NCI-H187 treated with DMSO at 0.1 percent for 48 hours (cell line): ENCODE measurements at regions not wholly inside any gene's neighbourhood (a gene's known extent, or its start where the extent isn't known, plus 50 kb on each side); places are given as distances from the start of the nearest gene placed in this dataset.
"Not testable (repeated sequence)": the region's sequence is repeated elsewhere in the genome, so short reads cannot be mapped to it uniquely, and the experiment has no call there.

Experiments
- DNase-seq: peaks from one replicate; lab custom pipeline; 2025; lab: John Stamatoyannopoulos, UW

- no peak for DNase-seq
Measured at GRCh38 chr13:55038230-55038629, 2009.6 kb downstream of the OLFM4 start.

- not testable (repeated sequence) for DNase-seq
Measured at GRCh38 chr13:55053891-55054550, 2025.4 kb downstream of the OLFM4 start.

DNA sequence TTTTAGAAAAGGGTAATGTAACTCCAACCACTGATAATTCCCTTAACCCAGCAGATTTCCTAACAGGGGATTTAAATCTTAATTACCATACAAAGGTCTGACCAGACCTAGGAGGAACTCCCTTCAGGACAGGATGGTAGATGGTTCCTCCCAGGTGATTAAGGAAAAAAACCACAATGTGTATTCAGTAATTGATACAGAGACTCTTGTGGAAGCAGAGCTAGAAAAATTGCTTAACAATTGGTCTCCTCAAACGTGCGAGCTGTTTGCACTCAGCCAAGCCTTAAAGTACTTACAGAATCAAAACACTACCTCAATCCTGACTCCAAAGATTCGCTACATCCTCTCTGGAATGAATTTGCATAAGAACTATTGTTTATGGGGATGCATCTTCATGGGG, 2027.1 kb downstream of the OLFM4 start:
- DNase-seq, result peak; percentile 33

- DNase-seq, result no peak
Measured at GRCh38 chr13:55062662-55063061, 2034.0 kb downstream of the OLFM4 start.

GRCh38 chr13:55067946-55068345, 2039.3 kb downstream of the OLFM4 start:
- no peak for DNase-seq

DNA sequence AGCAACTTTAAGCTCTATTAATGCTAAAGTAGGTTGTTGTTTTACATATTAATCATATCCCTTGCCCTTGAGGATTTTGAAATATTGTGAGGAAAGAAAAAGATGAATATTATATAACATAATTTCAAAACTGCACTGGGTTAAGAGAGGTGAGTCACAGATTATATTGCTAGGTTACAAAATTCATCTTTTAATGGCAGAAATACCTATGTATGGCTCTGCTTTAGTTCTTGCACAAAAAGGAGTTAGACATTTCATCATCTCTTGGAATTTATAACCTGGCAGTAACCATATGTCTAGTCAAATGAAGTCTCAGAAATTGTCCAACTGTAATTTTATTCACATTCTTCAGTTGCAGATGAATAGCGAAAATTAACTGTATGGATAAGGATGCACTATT, 2041.1 kb downstream of the OLFM4 start:
- DNase-seq, result no peak

GRCh38 chr13:55073000-55073399, 2044.4 kb downstream of the OLFM4 start:
- no peak for DNase-seq

- no peak for DNase-seq
Measured at GRCh38 chr13:55084630-55085029, 2056.0 kb downstream of the OLFM4 start.

DNA sequence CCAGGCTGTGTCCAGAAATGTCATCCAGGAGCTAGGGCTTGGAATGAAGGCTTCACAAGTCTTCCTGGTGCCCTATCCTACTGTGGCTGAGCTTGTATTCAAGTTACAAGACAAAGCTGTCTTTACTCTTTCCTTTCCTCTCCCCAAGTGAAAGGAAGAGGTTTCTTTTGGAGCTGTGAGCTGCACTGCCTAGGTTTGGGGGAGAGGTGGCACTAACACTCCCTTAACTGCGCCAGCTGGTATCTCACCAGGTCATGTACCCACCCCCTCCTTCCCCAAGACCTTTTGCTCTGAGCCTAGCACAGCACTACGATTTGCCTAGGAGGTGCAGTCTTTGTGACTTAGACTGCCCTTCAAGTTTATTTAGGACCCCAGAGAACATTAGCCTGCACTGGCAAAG, 2053.6 kb upstream of the PRR20A start:
- DNase-seq, result no peak

GRCh38 chr13:55090612-55091011, 2050.1 kb upstream of the PRR20A start:
- no peak for DNase-seq

DNA sequence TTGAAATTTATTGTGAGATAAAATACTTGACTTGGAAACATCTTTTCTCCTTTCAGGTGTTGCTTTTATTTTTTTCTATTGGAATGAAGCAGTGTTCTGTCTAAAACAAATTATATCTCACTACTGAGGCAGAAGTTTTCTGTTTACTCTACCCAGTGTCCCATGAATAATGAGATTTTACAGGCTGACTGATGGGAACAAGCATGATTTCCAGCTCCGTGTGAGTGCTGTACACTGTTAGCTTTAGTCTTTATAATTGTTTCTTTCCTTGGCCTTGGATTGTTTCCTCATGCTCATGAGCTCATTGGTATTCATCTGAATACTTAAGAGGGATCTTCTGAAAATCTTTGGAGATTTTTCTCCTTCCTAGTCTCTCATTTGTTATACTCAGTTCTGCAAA, 2049.5 kb upstream of the PRR20A start:
- no peak for DNase-seq

GRCh38 chr13:55106509-55106908, 2034.2 kb upstream of the PRR20A start:
- no peak for DNase-seq

- no peak for DNase-seq
Measured at GRCh38 chr13:55120631-55121030, 2020.1 kb upstream of the PRR20A start.

DNA sequence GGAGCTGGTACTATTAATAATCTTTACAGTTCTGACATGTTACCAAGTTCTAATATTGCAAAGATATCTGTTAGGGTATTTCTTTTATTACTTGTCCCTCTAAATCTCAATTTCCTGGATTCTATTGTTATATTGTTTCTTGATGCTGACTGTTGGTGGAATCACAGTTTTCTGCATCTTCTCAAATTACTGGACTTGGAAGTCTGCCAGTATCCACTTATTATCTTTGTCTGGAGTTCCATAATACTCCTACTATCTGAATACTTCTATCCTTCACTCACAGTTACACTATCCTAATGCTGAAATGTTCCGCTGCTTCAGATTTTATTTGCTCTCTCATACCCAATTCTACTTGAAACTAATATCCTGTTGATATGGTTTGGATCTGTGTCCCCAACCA, 1985.7 kb upstream of the PRR20A start:
- no peak for DNase-seq

DNA sequence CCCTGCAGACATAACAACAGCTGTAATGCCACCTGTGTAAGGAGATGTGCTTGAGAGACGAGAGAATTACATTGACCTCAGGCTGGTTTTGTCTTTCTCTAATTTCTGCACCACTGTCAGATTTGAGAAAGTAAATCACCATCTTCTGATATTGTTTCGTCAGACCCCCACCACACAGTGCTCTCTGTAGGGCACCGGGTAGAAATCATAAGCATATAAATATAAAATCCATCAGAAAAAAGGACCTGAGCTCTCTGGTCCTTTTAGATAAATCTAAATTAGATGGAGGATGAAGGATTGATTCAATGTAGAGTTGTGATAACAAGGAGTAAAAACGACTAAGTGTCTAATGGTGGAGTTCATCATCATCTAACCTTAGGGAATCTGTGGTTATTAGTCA, 1981.0 kb upstream of the PRR20A start:
- no peak for DNase-seq

DNA sequence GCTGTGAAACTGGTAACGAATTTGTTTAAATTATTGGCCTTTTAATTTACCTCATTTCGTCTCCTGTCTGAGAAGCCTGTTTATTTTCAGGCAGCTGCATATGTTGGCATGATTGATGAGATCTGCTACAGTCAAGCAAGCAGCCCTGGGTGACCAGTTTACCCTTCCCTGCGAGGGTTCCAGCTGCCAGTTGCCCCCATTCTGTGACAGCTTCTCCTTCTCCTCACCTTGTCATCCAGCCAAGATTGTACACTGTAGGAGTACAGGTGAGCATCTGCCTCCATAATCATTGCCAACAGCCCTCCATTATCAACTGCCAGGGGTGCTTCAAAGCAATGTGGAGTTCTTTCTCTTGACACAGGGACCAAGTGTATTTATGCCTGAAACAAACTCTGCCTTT, 1979.9 kb upstream of the PRR20A start:
- DNase-seq, result no peak

- DNase-seq, result not testable (repeated sequence)
Measured at GRCh38 chr13:55178582-55178981, 1962.1 kb upstream of the PRR20A start.

DNA sequence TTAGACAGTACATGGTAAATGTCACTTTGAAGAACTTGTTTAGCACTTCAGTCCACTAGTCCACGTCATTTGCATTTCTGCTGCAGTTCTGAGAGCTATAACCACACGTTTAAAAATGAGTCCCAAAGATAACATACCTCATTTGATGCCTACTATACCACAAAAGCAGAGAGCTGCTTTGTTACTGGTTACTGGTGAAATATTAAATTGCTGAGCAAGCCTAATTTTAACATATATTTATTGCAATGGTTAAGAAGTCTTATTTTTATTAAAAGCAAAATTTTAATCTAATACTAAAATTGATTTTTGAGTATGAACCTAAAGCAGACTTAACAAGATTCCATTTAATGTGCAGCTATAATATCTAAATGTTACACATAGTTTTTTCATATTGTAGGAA, 1949.7 kb upstream of the PRR20A start:
- DNase-seq, result no peak

GRCh38 chr13:55199134-55199533, 1941.6 kb upstream of the PRR20A start:
- no peak for DNase-seq

- DNase-seq, result no peak
Measured at GRCh38 chr13:55214841-55215345, 1925.8 kb upstream of the PRR20A start.

DNA sequence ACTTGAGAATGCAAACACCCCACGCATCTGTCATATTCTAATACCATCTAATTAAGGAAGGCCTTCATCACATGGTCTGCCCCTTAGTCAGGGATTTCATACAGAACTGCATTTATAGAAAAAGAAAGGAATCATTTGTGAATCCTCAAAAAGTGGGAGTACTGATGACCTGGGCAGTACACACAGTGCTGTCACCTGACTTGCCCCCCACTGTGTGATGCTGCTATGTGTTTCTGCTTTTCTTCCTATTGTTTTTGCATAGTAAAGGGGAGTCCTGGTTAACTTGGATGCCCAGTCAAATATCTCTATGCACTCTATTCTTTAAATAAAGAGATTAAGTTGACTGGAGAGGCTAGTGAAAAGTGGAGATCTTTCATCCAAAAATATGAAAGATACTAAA, 1921.2 kb upstream of the PRR20A start:
- DNase-seq, result no peak

- no peak for DNase-seq
Measured at GRCh38 chr13:55229906-55230569, 1910.7 kb upstream of the PRR20A start.

- no peak for DNase-seq
Measured at GRCh38 chr13:55230570-55230908, 1910.2 kb upstream of the PRR20A start.

- DNase-seq, result no peak
Measured at GRCh38 chr13:55234311-55234710, 1906.4 kb upstream of the PRR20A start.
